Skeletal muscle cell (primary cell): ENCODE measurements at regions not wholly inside any gene's neighbourhood (a gene's known extent, or its start where the extent isn't known, plus 50 kb on each side); places are given as distances from the start of the nearest gene placed in this dataset.

Experiments
- DNase-seq: peaks from one replicate; pipeline ENCODE4 v3.0.0-alpha.2; 2010; ENCODE audit warnings: low read depth
- H3K4me3 ChIP-seq: 2 replicates; pipeline ENCODE4 v1.5.1; 2011; ENCODE audit warnings: low read depth, mild to moderate bottlenecking, control low read depth, low read length, moderate library complexity

DNA sequence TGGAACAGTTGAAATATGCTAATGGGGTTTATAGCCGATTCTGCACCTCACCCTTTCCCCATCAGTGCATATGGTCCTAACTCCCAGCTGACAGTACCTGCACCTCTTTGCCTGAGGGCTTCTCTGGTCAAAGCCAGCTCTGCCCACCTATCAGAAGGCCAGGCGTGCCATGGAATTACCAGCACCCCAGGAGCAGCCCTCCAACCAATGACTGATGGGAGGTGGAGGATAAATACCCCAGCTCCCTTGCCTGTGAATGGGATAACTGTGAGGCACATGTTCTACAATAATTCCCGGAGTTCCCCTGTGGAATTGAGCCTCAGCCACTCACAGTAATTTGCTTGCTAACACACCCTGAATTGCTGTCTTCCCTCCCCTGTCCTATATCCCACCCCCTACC lies 572.0 kb downstream of the BCOR start:
- DNase-seq, result no peak
- H3K4me3 ChIP-seq, result no peak overlapping the region

DNA sequence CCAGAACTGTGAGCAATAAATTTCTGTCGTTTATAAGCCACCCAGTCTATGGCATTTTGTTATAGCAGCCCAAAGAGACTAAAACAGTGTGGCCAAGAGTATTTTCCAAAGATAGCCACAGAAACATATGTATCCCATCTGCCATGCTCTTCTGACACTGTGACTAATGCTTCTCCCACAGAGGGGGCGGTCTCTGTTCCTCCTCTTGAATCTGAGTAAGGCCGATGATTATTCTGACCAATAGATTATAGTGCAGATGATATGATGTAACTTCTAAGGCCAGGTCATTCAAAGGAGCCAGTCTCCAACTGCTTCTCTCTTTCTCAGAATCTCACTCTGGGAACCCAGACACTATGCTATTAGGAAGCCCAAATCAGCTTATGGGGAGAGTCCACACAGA lies 570.7 kb downstream of the BCOR start:
- DNase-seq, result no peak
- no peak overlapping the region for H3K4me3 ChIP-seq

DNA sequence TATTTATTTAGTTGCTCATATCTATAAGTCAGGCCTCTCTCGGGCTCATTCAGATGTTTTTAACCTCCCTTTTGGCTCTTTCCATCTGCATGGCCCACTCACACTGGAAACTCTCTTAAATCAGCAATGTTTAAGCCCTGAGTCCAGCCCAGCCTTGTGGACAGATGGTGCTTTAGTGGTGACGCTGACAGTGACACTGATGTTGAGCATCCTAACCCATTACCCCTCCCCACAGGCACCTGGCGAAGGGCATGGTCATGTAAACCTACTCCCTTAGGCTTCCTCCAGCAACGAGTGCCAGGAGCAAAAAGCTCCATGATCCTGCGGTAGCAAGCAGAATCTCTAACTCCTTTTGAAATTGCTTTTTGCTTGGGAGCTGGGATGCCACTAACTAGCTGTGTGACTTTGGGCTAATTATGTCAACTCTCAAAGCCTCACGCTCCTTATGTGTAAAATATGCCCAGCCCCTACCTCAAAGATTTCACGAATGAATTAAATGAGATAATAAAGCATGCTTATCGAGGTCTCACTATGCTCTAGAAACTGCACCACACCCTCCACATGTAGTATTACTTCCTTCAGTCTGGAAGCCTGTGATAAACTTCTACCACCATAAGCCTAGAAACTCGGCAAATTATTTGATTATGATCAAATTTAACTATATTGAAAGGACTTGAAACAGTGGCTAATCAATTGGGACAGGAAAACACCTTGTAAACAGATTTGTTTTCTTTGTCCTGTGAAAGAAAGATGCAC lies 569.4 kb downstream of the BCOR start:
- no peak for DNase-seq
- H3K4me3 ChIP-seq, result no peak overlapping the region

DNA sequence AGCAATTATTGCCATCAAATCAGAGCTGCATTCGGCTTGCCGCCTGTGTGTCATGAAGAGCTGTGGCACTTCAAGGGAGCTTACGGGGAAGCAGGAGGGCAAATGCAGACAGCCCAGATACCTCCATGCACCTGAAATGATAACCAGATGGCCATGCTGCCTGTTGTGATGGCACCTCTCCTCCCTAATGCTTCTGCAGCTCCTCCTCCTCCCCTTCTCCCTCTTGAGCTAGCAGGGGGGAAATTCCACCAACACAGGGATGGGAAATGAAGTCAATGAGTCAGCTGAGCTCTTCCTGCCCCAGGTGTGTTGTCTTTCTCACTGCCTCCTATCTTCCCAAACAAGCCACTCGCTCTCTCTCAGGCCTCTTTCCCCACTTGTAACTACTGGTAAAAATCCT lies 565.0 kb downstream of the BCOR start:
- DNase-seq, result no peak
- no peak overlapping the region for H3K4me3 ChIP-seq

DNA sequence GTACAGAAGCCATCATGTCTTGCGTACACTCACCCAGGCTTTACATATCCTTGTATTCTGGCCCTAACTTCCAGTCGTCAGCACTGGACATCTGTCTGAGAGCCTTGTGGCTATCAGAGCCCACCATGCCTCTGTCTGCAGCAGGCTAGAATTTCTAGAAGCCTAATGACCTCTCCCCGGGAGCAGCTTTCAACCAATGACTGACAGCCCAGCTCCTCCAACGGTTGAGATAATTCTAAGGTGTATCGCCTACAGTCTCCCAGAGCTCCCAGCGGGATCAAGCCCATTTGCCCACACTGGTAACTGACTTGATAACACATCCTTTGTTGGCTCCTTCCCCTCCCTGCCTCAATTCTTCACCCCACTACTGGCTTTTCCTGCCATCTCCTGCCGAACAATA lies 562.8 kb downstream of the BCOR start:
- no peak for DNase-seq

DNA sequence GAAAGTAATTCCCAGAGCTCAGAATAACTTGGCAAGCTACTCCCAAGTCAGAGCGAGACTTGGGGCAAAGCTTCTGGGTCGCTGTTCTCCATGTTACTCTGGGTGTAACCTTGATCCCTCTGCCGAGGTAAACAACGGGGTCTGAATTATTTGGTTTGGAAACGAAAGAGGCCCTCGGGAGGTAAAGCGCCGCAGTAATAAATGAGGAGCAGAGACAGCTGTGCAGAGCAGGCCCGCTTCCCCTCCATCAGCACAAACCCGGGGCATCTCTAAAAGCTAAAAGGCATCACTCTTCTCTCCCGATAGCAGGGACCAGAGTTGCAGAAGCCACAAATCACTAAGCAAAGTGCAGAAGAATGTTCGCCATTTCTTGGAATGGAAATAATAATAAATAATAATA lies 561.5 kb downstream of the BCOR start:
- H3K4me3 ChIP-seq, result no peak overlapping the region
- DNase-seq, result no peak

More for the DNA sequence above, 562.8 kb downstream of the BCOR start:
- H3K4me3 ChIP-seq, result no peak overlapping the region

DNA sequence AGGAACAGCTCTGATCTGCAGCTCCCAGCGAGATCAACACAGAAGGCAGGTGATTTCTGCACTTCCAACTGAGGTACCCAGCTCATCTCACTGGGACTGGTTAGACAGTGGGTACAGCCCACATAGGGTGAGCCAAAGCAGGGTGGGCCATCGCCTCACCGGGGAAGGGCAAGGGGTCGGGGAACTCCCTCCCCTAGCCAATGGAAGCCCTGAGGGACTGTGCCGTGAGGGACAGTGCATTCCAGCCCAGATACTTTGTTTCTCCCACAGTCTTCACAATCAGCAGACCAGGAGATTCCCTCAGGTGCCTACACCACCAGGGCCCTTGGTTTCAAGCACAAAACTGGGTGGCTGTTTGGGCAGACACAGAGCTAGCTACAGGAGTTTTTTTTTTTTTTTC lies 555.9 kb downstream of the BCOR start:
- no peak overlapping the region for H3K4me3 ChIP-seq
- no peak for DNase-seq

DNA sequence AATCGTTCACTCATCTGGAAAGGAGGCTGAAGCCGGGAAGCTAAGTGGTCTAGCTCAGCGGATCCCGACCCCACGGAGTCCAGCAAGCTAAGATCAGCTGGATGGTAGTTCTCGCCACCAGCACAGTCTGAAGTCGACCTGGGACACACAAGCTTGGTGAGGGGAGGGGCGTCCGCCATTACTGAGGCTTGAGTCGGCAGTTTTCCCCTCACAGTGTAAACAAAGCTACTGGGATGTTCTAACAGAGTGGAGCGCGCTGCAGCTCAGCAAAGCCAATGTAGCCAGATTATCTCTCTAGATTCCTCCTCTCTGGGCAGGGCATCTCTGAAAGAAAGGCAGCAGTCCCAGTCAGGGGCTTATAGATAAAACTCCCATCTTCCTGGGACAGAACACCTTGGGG lies 555.4 kb downstream of the BCOR start:
- DNase-seq, result no peak
- H3K4me3 ChIP-seq, result no peak overlapping the region

DNA sequence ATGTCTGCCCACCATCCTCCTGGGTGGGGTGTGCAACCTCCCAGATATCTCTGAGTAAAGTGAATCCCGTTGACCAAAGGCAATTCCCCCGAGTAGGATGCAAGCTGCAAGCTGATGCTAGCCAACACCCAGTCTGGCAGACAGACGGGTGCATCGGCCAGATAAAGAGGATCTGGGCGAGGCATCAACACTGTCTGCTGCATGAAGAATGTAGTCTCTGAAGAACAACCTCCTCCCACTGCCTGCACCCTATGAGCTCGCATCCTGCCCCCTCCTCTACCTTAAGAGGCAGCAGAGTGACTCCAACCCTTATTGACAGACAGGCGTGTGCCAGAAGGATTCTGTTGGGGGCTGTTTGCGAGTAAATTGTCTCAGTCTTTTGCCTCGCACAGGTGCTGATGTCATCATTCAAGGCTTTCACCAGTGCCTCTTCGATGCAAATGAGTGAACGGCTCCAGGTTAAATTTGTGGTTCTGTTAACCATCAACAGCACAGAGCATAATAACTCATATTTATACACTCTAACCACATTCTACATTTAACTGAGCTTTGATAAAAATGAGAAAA lies 546.9 kb downstream of the BCOR start:
- no peak overlapping the region for H3K4me3 ChIP-seq
- no peak for DNase-seq

DNA sequence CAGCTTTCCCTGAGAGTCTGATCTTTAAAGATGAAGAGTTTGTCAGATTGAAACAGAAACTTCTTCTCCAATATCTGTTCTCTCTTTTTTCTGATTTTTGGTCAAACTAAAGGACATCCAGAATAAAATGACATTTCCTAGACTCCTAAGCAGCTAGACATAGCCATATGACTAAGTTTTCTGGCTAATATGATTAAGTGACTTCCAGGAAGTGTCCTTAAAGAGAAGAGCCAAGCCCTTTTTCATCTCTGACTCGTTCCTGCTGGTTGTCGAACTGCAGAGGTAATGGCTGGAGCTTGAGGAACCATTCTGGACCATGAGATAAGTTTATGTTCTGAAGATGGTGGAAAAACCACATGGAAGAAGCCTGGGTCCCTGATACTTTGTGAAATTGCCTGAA lies 546.0 kb downstream of the BCOR start:
- no peak overlapping the region for H3K4me3 ChIP-seq
- no peak for DNase-seq

DNA sequence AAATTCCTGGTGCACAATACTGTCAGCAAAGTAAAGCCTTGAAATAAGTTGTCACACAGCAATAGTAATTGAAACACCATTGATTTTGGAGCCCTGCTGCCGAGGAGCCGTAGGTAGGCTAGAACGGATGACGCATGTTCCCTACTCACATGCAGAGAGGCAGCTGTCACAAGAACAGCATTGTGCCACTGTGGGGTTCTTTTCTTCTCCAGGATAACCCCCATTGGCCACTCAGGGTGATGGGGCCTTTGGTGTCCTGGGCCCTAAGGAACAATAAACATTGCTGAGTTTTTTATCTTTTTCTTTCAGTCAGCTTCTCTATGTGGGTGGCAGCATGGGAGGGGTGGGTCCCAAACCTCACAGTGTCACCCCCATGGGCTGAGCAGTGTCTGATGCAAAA lies 542.3 kb downstream of the BCOR start:
- DNase-seq, result no peak
- H3K4me3 ChIP-seq, result no peak overlapping the region

DNA sequence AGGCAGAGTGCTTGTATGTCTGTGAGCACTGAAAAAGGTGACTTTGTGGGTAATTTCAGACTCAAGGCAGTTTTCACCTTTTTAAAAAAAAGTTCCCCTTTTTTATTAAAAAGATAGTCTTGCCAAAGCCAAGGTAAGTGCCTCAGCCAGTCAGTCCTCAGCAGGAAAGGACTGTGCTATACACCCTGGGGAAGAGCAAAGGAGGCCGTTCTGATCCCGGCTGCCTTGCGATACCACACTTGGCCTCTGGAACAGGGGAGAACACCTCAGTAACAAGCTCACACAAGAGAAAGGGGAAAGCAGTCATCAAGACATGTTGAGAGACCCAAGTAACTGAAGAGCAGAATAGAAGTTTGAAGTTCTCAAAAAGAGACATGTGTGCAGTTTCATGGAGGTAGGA lies 541.7 kb downstream of the BCOR start:
- no peak for DNase-seq
- H3K4me3 ChIP-seq, result no peak overlapping the region

DNA sequence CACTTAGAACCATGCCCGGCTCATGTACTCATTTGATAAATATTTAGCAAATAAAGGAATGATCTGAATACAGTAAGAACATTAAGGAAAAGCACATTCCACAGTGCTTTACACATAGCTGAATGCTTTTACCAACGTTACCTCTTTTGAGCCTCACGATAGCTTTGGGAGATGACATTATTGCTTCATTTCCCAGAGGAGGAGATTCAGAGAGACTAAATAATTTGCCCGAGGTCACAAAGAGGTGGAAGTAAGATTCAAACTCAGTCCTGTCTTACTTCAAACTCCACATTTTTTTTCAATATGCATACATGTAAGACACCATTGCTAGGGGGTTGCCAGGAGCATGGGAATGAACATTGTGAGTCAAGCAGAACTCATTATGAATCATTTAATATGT lies 538.5 kb downstream of the BCOR start:
- no peak overlapping the region for H3K4me3 ChIP-seq
- DNase-seq, result no peak

DNA sequence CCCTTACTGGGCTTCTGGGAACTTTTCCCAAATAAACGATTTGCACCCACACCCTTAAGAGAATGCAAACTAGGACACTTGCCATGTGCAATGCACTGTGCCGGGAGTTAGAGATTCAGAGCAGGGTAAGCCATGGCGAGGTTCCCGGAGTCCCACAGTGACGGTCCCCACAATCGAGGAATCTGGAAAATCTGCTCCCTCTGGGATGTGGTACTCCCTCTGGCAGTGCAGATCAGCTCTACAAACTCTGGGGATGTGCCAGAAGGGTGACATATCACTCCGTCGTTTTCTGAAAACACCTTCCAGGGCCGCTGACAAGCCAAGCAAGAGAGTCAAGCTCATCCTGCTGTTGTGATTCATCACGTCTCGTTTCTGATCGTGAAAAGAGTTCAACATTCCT lies 537.5 kb downstream of the BCOR start:
- no peak for DNase-seq
- H3K4me3 ChIP-seq, result no peak overlapping the region

DNA sequence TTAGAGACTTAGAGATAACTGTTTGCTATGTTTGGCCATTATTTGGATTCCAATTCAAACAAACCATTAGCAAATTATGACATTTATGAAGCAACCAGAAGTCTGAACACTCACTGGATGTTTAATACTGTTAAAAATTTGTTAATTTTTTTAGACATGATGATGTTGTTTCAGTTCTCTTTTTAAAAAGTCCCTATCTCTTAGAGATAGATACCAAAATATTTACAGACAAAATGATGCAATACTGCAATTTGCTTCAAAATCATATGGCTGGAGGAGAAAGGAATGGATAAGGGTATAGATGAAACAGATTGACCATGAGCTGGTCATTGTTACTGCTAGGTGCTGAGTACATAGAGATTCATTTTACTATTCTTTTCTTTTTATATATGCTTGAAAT lies 534.6 kb downstream of the BCOR start:
- no peak for DNase-seq
- no peak overlapping the region for H3K4me3 ChIP-seq

DNA sequence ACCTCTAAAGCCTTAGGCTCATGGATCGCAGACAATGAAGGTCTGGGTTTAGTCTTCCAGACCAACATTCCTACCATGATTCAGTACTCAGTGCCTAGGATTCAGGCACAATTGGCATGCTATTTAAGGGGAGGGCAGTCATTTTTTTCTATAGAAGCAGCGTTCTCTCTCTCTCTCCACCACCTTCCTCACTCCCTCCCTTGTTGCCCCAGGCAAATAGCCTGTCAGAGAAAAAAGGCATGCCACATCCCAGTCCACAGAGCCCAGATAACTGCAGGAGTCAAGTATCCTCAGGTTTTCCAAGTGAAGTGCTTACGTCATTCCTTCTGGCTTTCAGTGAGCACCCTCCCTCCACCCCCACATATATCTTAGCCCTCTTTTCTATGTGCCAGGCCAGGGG lies 533.0 kb downstream of the BCOR start:
- DNase-seq, result no peak

DNA sequence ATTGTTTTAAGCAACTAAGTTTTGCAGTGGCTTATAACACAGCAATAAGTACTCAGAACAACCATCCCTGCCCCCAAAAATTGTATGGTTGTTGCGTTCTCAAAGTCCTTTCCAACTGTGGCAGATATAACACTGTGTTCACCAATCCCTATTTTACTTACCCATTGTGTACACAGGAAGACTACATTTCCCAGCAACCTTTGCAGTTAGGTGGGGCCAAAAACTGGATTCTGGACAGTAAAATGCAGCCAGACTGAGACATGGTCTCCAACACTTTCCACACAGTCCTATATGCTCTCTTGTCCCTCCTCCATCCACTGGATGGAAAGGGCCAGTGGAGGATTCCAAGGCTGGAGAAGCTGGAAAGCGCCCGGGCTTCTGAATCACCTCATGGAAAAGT lies 523.6 kb downstream of the BCOR start:
- no peak overlapping the region for H3K4me3 ChIP-seq
- no peak for DNase-seq

More for the DNA sequence above, 533.0 kb downstream of the BCOR start:
- no peak overlapping the region for H3K4me3 ChIP-seq

DNA sequence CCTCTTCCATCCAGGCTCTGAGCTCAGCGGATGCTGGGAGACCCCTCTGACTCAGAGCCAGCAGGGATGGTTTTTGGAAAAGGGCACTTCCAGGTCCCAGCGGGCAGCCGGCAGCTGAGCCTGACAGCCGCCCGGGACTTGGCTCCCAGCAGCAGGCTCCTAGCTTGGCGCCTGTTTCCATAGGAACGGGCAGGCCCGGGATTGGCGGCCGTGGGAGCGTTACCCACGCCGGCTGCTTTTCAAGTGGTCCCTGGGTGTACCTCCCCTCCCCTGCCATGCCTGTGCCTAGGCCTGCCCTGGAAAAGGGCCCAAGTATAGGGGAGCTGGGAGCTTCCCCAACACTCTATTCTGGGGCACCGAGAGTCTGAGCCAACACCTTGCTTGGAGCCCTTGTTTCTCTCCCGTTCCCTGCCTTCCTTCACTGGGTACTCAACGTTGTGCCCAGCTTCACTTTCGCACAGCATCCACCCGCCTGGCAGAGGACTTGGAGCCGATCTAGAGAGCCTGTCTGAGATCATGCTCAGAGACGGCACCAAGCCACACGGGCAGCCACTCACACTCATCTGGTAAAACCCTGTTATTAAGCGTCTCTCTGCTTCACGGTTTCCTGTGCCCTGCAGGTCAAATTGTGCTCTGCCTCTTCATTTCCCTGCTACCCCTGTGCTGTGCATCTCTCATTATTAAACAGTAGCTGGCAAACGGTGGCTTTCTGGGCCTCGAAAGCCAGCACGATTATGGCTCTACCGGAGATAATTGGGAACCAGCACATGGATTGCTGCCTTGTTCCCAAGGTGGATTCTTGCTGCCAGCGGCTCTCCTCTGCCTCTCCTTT lies 521.5 kb downstream of the BCOR start:
- DNase-seq, result no peak
- no peak overlapping the region for H3K4me3 ChIP-seq

DNA sequence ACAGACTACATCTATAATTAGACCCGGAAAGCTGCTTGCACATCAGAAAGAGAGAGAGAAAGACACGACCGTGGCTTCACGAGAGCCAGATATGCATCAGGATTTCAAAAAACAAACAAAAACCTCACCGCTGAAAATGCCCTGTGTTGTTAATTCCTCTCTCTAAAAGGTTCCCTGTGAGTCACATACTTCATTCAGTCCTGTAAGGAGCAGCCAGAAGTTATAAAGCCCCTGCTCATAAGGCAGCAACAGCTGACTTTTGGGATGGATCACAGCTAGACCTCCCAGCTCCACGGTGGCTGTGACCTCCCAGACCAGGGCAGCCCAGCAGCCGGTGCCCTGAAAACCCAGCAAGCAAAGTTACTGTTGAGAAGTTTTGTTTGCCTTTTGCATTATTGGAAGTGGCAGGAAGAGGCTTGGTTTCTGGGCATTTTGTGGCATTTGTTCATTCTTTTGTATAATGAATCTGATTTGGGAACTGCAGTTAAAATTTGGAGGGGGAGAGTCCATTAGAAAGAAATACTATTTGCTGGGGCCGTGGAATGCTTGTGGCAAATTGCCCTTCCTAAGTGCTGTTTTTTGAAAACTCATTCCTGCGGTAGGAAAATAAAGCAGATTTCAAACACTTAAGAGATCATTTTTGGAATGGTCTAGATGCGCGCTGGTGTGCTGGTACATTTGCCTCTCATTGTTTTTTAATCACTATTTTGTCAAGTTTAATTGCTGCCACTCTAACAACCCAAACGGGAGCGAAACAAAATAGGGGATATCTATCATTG lies 520.4 kb downstream of the BCOR start:
- no peak for DNase-seq
- no peak overlapping the region for H3K4me3 ChIP-seq
